ENCODE measurements at regions not wholly inside any gene's neighbourhood (a gene's known extent, or its start where the extent isn't known, plus 50 kb on each side); places are given as distances from the start of the nearest gene placed in this dataset.
"Not testable (repeated sequence)": the region's sequence is repeated elsewhere in the genome, so short reads cannot be mapped to it uniquely, and the experiment has no call there.

- DNase-seq (ENCODE audit: low read depth), result not testable (repeated sequence)
These were observed 167.2 kb downstream of the BCL2L11 start for GRCh38 chr2:111287646-111288568.

GRCh38 chr2:111290370-111290769, 169.7 kb downstream of the BCL2L11 start:
- DNase-seq (ENCODE audit: low read depth), result not testable (repeated sequence)

GRCh38 chr2:111291566-111291965, 170.9 kb downstream of the BCL2L11 start:
- not testable (repeated sequence) for DNase-seq (ENCODE audit: low read depth)

- not testable (repeated sequence) for DNase-seq (ENCODE audit: low read depth)
These were observed 171.7 kb downstream of the BCL2L11 start for GRCh38 chr2:111292232-111292968.

DNA sequence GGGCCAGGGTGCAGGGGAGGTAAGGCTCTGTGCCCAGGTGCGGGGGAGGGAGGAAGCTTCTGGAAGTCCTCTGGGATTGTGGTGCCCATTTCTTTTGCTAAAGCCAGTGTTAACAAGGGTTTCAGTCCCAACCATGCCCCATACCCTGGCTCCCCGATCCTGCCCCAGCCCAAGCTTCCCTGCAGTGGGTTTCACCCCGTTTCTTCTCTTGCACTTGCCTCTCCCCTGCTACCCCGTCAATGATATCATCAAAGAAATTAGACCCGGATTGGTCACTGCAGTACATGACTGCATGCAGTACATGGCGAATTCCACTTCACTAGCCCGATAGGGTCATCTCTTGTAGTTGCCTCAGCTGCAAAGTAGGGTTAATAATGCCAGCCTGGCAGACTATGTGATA, 174.0 kb downstream of the BCL2L11 start:
- not testable (repeated sequence) for DNase-seq (ENCODE audit: low read depth)

GRCh38 chr2:111296122-111296804, 175.5 kb downstream of the BCL2L11 start:
- not testable (repeated sequence) for DNase-seq (ENCODE audit: low read depth)

- not testable (repeated sequence) for DNase-seq (ENCODE audit: low read depth)
These were observed 176.4 kb downstream of the BCL2L11 start for GRCh38 chr2:111297128-111297527.

DNA sequence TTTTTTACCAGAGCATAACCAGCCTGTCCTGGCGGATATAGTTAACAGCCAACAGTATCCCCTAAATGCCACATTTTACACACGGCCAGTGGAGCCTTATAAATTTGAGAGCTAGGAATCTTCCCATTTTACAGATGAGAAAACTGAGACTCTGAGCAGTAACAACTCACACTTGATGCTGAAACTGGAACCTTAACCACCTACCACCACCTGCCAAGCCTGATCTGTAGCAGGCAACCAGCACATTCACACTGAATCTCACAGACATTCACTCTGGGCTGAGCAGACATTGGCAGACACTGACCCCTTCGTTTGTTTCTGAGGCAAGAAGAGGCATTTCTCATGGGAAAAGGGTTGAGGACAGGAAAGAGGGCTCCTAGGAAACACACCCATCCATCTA, 178.2 kb downstream of the BCL2L11 start:
- DNase-seq (ENCODE audit: low read depth), result not testable (repeated sequence)

GRCh38 chr2:111299635-111300034, 178.9 kb downstream of the BCL2L11 start:
- not testable (repeated sequence) for DNase-seq (ENCODE audit: low read depth)

DNA sequence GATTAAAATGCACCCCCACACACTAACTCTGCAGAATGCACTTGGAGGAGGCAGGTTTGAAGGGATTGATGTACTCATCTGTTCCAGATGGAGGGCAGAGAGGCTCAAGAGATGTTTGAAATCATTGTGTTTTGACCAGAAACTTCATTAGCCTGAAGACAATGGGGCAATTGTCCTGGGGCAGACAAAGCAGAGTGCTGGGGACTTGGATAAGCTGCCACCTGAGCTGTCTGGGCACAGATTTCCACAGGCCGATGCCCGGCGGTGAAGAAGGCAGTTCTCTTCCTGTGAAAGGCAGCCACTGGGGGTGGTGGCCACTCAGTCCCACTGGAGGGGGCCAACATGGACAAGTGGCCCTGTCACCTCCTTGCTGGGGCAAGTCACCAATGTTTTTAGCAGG, 181.0 kb downstream of the BCL2L11 start:
- DNase-seq (ENCODE audit: low read depth), result not testable (repeated sequence)

- DNase-seq (ENCODE audit: low read depth), result not testable (repeated sequence)
These were observed 181.9 kb downstream of the BCL2L11 start for GRCh38 chr2:111302397-111303218.

DNA sequence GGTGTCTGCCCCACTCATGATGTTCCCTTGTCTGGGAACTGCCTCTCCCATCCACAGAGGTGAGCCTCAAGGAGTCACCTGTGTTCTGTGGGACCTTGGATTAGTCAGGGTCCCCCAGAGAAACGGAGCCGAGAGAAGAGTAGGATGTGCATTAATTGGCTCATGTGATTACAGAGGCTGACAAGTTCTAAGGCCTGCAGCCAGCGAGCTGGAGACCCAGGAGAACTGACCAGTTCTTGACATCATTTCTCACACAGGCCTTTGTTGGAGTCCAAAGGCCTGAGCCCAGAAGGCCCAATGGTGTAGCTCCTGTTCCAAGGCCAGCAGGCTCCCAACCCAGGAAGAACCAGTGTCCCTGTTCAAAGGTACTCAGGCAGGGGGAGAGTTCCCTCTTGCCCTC, 186.6 kb downstream of the BCL2L11 start:
- DNase-seq (ENCODE audit: low read depth), result not testable (repeated sequence)

DNA sequence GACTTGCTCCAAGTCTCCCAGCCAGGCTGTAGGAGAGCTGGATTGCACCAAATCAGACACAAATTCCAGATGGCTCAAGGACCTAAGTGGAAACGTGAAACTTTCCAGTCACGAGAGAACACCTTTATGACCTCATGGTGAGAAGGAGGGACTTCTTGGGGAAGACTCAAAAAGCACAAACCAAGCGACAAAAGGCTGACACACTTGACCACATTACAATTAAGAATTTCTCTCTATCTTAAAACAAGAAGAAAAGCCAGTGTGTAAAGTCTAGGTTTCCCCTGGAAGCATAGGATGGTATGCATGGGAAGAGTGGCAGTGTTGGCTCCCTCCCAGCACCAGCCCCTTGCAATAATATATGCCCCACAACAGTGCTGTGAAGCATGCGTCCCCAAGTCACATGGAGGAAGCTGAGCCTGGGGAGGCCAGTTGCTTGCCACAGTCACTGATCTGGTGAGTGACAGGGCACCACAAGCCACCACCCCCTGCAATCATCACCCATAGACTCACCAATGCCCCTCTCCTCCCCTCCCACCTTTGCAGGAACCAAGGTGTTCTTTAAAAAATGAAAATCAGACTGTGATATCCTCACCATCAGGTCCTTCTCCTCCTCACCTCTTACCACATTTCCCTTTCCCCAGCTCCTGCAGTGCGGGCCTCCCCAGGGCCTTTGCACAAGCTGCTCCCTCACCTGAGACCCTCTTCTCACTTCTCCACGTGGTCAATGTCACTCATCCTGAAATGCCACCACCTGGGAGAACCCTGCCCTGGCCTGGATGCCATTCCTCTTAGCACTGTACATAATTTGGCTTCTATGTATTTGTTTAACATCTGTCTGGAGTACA, 188.7 kb downstream of the BCL2L11 start:
- DNase-seq (ENCODE audit: low read depth), result not testable (repeated sequence)

DNA sequence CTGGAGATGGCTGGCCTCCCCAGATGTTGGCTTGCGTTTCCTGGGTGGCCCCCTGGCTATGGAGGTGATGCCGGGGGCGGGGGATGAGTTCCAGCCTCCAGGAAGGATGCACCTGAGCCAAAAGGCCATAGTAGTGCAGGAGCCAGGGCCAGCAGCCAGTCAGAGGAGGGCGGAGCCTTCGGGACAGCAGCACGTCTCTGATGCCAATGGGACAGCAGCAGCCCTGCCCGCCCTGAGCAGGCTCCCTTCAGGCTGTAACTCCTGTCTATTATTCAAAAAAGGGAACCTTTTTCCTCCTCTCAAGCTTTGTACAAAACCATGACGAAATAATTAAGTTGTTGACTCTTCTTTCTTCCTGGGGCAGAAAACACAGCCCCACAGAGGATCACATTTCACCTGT, 189.7 kb downstream of the BCL2L11 start:
- DNase-seq (ENCODE audit: low read depth), result not testable (repeated sequence)

DNA sequence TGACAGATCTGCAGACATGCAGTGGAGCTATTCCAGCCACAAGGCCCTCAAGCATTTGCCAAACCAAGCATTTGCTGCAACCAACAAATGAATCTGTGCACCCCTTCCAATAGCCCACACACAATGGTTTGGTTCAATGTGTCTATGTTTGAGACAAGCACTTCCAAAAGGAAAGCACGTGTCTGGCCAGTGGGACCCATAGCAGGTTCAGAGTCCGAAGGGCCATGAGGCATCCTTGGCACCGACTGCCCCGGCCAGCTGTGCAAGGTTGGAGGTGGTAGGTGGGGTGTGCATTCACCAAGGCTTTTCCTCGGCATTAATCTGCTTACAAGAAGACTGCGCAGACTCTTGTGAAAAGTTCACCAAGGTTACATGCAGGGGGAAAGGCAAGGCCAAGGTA, 190.9 kb downstream of the BCL2L11 start:
- not testable (repeated sequence) for DNase-seq (ENCODE audit: low read depth)

DNA sequence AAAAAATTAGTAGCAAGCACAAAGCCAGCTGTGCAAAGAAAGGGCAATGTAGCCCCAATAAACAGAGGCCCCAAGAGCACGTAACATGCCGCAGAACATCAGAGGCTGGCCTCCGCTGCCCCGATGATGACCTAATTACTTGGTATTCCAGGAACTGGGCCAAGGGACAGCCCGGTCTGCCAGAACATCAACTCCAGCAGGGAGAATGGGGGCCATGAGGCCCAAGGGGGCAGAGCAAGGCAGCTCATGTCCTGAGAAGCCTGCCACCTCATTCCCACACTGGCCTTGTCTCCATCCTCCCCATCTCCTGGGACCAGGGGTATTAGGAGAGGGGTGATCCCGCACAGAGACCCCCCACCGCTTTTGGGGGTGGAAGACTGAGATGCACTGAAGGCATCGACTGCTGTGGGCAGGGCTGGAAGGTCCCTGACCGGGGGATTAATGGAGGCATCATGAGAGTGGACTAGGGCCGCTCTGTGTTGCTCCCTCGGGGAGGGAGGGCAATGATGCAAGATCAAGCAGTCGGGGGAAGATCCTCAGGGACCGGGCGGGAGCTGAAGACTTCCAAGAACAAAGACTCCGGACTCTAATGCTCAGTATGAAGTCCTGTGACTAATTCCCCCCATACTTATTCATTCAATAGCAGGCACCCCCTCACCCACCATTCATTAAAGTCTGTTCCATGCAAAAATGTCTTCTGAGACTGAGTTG, 192.3 kb downstream of the BCL2L11 start:
- DNase-seq (ENCODE audit: low read depth), result not testable (repeated sequence)

- DNase-seq (ENCODE audit: low read depth), result not testable (repeated sequence)
These were observed 193.0 kb downstream of the BCL2L11 start for GRCh38 chr2:111313711-111314110.

- not testable (repeated sequence) for DNase-seq (ENCODE audit: low read depth)
These were observed 194.6 kb downstream of the BCL2L11 start for GRCh38 chr2:111315188-111315917.

GRCh38 chr2:111316221-111316741, 195.6 kb downstream of the BCL2L11 start:
- not testable (repeated sequence) for DNase-seq (ENCODE audit: low read depth)
